HK-2 (cell line): ENCODE measurements at regions not wholly inside any gene's neighbourhood (a gene's known extent, or its start where the extent isn't known, plus 50 kb on each side); places are given as distances from the start of the nearest gene placed in this dataset.

Experiments used
- DNase-seq: peaks from one replicate; pipeline ENCODE4 v3.0.0-alpha.2; 2018; ENCODE audit not compliant: unreplicated experiment

DNA sequence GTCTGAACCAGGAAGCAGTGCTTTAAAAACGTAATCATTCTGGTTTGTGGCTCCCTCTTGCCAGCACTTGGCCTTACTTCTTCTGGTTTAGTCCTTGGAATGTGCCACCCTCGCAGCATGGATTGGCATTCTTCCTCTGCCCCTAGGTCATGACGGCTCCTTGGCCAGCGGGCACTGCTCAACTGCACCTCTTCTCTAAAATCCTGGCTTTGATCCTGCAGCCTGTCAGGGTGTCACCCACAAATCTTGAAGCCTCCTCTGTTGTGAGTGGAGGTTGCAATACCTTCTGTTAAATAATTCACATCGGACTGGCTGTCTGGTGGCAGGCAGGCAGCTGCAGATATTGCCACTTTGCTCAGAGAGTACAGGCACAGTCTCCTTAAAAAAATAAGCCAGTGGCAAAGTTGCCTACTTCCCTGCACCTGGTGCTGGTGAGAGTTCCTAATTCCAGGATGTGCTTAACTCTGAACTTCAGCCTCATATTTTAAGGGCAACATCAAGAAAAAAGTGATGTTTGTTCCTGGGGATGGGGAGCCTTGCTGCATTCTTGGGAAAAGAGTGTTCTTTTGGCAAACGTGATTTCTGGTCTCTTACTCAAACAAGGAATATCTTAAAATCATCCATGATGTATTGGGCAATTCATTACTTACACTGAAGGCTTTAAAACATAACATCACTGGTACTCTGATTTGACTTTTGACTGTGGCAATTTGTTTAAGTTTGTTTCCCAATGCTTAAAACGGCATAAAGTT, 179.8 kb downstream of the FOXA2 start:
- DNase-seq = no peak

DNA sequence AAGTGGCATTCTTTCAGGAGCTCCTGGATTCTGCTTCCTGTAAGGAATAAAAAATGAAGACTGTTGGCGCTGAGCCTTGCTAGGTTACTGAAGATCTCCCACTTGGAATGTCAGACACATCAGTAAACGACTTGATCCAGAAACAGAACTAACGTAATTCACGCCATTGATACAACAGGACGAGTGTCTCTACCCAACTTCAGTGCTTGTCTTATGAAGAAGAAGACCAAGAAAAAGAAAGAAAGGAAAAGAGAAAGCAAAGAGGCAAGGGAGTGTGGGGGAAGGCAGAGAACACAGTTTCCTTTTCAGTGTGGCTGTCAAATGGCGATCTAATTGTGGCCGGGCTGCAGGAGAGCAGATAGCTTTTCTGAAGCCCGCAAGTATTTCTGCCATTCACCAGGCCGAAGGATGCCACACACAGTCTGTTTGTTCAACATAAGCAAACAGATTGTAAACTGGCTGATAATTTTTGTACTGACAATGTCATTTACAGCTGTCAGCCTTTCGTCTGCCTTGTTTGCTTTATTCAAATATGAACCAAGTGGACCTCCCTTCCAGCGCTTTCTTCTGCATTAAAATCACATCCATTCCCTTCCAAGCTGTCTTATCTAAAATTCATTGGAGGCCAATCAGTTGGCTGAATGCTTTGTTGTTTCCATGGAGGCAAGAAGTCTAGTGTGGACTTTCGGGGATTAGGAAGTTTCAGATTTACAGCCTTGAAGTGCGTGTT, 180.6 kb downstream of the FOXA2 start:
- no peak for DNase-seq

- no peak for DNase-seq
Observed at GRCh38 chr20:22403022-22403631, 181.2 kb downstream of the FOXA2 start.

DNA sequence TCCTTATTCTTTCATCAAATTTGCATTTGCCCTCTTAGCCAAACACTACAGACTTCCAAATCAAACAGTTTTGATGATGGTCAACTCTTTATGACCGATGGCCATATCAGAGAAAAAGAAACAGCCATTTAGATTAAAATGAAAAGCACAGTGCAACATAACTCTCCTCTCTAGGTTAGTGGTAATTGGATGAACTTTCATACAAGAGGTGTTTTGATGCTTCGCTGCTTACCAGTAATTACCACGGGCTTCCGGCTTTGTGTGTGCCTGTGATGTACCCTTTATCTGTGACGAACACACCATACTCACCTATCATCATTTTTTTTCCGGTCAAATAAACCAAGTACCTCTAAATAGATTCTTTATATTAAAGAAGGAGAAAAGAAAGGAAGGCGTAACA, 181.8 kb downstream of the FOXA2 start:
- DNase-seq = no peak

GRCh38 chr20:22400440-22400839, 183.9 kb downstream of the FOXA2 start:
- no peak for DNase-seq

GRCh38 chr20:22394583-22394982, 189.8 kb downstream of the FOXA2 start:
- no peak for DNase-seq

GRCh38 chr20:22390543-22390903, 193.8 kb downstream of the FOXA2 start:
- DNase-seq = no peak

DNA sequence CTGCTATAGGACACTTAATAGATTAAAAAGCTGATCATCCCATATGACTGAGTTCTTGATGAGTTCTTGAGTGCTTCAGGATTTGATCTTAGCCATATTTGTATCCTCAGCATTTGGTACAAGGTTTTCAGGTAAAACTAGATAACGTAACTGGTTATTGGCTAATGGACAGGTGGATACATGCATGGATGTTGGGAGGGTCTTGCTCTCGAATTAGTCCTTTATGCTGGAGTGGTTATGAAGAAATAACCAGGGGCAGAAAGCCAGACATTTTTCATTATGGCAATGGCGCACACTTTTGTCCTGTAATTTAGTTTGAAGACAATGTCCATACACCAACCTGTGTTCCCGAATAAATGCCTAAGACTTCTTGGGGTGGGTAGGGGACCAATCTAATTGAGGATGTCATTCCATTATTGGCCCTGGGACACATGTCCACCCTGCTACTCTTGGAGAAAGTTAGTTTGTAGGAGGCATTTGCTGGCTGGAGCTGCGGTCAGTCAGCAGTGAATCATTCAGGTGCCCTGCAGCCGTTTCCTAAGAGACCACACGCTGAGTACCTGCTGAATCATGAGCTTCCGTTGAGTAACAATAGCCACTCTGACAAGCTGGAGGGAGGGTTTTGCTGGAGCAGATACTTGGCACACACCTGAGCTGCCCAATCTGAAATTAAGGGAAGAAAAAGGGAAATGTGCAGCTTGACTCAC, 194.4 kb downstream of the FOXA2 start:
- peak; percentile 79 for DNase-seq

- DNase-seq = no peak
Observed at GRCh38 chr20:22387452-22387851, 196.9 kb downstream of the FOXA2 start.

- DNase-seq = no peak
Observed at GRCh38 chr20:22386306-22386623, 198.1 kb downstream of the FOXA2 start.

DNA sequence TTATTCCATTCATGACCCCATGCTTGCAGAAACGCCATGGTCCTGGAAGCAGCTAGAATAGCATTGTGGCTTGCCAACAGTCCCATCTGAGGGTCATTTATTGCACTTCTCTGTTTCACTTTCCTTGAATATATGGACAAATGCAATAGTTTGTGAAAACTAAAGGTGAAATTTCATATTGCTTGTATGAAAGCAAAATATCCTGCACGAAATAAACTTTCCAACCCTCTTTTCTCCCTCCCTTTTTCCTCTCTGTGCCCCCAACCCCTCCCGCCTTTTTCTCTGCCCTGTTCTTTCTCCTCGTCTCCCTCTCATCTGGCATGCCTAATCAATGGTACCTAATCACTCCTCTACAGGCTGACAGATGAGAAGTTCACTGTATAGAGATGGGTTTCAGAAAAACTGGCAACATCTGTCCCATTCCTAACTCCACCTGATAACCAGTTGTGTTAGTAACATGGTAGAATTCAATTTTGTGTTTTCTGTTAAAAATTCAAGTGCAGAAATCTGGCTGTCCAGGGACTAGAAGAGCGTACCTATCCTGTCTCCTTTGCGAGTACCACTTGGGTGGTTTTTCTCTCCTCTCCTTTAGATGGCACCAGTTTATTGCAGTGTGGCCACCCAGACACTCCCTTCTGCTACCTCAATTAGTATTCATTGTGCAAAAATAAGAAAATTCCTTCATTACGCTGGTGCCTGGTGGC, 198.6 kb downstream of the FOXA2 start:
- no peak for DNase-seq

DNA sequence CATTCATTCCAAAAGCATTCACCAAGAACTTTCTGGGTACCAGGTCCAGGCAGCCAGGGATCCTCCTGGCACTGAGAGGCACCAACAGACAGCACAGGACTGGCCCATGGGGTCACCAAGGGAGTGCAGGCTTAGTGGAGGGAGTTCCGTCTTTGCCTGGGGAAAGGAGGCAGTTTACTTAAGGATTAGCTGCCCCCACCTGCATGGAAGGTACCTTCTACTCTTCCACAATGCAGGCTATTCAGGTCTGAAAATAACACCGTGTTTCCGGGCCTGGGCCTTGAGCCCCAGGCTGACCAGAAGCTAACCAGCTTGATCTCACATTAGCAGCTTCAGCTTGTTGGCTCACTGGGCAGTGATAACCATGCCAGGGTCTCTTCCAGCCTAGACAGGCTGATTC, 199.4 kb downstream of the FOXA2 start:
- no peak for DNase-seq

DNA sequence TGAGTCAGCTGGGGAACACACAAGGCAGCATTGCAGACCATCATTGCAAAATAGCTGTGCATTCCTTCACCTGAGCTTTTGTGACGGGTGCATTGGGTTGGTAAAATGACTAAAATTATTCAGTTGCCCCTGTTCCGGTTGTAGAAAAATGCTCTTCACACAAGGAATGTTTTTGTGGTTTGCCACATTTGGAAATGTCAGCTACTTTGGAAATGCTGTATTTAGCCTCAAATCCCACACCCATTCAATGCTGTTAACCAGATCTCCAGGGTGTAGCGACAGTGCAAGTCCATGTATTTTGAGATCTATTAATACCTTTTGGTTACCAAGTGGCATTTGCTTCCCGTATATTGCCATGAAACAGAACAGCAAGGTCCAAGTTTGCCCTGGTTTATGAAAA, 201.2 kb downstream of the FOXA2 start:
- no peak for DNase-seq

DNA sequence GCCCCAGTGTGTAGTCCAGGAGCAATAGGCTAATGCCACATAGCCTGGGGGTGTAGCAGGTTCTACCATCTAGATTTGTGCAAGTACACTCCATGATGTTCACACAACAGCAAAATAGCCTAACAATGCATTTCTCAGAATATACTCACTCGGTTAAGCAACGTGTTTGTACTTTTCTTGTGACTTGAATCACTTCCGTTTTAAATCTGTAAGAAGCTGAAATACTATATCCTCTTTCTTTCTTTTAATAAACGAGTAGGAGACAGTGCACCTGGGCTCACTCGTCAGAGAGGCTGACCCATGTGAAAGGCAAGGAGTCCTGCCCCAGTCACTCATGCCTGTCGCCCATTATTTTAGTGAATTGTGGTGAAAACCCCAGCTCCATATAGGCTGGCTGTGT, 201.6 kb downstream of the FOXA2 start:
- no peak for DNase-seq

DNA sequence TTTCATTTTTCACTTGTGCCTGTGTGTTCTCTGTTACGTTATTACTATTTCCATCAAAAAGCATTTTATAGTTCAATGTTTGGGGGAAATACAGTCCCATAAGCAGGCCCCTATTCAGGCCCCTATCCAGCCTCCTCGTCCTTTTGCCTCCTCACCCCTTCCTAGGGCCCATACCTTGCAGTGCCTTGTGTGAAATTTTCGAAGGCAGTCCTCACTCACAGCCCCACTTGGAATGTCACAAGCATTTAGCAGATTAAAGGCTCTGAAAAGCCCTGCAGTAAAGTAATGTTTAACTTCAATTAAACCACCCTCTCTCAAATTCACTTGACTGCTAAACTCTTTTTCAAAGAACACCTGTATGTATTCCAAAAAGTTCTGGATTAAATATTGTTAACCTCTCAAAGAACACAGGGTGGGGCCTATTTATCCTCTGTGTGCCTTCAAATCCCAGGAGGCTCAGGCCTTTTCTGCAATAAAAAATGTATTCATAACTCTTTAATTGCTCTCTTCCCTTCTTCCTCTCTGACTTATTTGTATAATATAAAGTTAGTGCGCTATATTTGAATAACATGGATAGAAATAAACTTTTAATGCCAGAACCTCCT, 202.5 kb downstream of the FOXA2 start:
- DNase-seq = no peak

DNA sequence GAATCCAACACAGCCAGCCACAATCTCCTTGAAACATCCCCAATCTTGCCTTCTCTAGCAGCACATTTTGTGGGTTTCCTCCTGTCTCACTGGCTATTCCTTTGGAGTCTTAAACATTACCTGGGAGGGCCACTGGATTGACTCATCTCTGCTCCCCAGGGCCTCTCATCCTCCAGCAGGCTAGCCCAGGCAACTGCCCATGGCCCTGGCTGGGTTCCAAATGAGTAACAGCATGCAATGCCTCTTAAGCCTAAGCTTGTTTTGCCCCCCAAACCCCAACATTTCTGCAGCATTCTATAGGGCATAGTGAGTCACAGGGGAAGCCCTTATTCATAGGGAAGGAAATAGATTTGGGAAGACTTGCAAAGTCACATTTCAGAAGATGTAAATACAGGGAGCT, 204.9 kb downstream of the FOXA2 start:
- DNase-seq = peak; percentile 78

GRCh38 chr20:22374678-22375590, 209.4 kb downstream of the FOXA2 start:
- DNase-seq = no peak

DNA sequence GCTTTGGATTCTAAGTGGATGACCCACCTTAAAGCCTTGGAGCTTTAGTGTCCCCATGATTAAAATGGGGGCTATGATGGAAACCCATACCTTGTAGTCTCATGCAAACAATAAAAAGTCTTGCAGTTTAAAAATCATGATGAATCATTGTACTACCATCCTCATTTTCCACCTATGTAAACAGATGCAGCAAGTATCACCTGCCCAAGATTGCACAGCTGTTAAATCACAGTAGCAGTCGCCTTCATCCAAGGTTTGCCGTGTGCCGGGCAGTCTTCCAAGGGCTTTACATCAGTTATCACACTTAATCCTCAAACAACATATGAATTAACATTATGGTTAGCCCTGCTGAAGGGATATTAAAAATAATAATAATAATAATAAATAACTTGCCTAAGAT, 210.3 kb downstream of the FOXA2 start:
- DNase-seq = no peak

GRCh38 chr20:22373164-22373895, 211.0 kb downstream of the FOXA2 start:
- no peak for DNase-seq

DNA sequence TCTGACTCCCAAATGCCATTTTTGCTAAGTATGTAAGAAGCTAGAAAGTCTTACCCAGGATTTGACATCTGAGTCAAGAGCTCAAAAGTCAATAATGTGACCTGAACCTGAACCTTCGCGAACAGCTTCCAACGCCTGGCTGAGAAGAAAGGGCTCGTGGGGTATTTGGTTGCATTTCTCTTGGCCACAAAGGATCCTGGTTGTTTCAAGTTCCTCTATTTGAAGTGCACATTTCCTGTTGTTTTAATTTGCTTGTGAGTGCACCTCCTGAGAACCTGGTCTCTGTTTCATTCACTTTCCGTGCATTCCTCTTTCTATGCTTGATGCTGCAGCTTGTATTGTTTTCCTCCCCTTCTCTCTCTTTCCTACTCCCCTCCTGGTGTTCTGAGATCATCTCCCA, 212.5 kb downstream of the FOXA2 start:
- DNase-seq = no peak
